Stimulated activated CD4-positive, alpha-beta T cell treated with anti-CD3 and anti-CD28 coated beads, TNF-alpha, amount 100 ng/mL, for 48 hours (primary cell): ENCODE measurements at regions not wholly inside any gene's neighbourhood (a gene's known extent, or its start where the extent isn't known, plus 50 kb on each side); places are given as distances from the start of the nearest gene placed in this dataset.

Source experiments
- DNase-seq, 3 donors: peaks; one replicate each; pipeline ENCODE4 v3.0.0-alpha.2; 2020; ENCODE audit warnings: low read depth in 3 of 3

DNA sequence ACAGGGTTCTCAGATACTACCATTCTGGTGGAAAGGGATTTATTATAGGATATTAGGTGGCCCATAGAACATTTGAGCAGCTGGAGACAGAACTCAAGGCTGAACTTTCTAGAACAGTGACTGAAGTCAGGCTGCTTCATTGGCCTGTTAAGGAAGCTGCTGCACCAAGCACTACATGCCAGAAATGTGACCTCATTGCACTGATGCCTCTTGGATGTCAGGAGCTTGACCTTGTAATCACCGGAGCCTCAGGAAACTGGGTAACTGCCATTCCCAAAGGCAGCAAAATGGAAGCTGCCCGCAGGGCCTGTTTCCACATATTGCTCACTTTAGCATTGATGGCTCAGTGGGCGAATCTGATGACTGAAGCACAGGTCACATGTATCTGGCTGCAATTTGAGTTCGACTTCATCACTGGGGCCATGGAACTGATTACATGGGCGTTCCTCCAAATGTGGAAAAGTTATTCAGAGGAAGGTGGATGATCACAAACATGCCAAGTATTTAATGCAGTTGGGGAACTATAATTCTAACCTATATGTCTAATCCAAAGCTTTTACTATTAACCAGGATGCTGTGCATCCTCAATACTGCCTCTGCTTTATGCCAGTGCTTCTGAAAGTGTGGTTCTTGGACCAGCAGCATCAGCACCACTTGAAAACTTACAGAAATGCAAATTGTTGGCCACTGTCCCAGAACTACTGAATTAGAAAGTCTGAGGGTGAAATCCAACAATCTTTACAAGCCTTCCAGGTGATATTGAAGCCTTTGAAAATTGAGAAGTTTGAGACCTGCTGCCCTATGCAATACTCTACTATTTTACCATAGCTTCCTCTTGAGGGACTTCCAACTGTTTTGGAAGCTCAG, 337.2 kb upstream of the NAV3 start:
- DNase-seq: no peak

DNA sequence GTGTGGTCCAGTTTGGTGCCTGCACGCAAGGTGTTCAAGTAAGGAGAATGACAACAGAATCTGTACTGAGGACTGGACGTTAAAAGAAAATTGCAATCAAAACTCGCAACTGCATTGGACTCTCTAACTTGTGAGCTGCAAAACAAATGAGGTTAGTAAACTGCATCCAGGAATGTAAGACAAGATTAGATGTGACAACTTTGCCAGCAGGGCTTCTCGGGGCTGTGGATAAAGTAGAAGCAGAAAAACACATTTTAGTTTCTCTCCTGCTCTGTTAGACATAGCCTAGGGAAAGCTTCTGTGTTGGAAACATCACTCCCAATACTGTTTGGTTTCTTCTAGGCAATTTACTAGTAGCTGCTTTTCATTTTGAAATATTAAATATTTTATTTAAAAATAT, 338.2 kb upstream of the NAV3 start:
- DNase-seq: no peak

DNA sequence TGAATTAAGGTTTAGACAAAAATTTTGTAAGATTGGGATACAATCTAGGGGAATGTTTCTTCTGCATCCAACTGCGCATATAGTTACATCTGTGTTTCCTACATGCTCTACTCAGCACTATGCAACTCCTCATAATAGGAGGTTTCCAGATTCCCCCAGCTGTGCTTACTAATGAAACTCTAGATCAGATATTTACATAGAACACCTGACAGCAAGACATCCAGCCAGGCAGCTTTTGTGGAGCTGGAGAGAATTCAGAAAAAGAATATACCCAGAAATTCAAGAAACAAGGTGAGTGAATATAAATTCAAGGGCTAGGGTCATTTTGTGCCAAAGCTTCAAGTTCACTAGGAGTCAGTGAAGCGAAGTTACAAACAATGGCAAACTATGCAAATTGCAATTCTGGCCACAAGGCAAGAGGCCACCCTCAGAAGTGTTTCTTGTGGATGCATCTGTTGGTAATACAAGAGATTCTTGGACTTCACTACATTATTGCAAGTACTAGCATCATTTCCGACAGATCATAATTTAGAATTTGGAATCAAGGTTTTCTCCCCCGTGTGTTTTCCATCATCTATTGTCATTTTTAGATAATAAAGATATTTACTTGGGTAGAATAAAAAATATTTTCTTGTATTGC, 341.2 kb upstream of the NAV3 start:
- DNase-seq: no peak

DNA sequence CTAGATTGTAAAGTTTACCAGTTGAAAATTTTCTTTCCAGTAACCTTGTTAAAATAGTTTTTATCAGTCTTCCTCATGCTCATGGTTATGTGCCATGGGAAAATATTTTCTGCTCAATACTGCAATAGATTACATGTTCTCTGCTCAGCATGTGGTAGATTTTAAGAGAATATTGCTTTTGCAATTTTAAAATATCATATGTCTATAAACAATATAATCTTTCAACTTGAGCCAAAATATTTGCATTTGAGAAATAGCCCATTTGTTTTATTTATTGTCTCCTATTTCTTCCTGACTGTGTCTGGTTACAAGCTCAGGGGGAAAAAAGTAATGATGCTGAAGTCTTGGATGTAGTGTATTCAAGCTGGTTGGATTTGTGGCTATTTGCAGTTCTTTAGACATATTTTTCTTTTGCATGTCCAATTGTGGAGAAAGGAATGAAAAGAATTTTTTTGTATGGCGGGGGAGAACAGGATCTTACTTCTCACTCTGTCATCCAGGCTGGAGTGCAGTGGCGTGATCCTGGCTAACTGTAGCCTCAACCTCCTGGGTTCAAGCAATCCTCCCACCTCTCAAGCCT, 342.6 kb upstream of the NAV3 start:
- DNase-seq: no peak

DNA sequence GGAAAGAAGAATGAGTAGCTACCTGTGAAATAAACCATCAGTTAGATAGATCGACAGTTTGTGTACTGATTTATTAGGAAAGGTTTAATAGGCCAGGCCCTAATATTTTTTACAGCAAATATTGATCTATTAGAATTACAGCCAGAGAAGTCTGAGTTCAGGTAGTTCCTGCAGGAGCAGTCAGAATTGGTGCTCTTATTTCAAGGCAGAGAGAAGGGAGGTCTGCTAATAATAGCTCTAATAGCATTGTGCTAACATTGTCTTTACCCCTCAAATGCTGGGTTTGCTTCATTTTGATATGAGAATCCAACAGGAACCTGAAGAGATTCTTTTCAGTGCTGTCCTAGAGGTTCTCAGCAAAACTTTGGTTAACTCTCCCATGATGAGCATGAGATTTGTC, 343.8 kb upstream of the NAV3 start:
- no peak for DNase-seq

DNA sequence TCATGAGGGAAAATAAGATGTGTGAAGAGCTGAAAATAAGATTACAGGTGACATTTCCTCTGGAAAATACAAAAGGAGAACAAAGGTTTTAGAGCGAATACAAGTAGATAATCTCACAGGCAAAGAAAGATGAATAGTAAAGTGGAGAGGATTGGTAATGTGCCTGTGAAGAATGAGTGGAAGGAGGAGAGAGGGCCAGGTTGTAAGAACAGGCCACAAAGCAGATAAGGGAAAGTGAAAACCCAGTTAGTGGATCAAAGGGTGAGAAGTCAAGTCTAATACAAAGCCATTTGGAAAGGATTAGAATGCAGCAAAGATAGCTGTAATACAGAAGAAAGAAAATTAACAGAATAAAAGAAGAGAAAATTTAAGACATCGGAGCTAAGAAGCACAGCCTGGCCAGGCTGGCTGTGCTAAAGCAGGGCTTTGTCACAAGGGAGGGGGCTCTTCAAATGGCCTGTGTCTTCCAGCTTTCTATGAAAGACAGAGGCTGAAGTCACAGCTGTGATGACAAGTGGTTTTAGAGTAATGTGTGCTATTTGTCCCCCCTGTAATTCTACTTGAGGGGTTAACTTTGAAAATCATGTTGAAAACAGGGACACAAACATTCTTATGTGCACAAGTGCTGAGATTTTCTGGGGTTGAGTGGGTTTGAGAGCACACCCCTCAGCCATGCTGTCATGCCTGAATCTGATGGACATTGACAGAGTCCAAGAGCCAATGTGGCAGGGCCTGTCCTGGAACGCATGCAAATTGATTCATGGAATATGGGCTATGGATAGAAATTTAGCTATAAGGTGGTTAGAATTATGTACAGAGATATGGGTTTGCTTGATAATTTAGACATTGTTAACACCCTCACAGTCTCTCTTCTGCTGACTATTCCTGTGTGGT, 344.5 kb upstream of the NAV3 start:
- DNase-seq: no peak

DNA sequence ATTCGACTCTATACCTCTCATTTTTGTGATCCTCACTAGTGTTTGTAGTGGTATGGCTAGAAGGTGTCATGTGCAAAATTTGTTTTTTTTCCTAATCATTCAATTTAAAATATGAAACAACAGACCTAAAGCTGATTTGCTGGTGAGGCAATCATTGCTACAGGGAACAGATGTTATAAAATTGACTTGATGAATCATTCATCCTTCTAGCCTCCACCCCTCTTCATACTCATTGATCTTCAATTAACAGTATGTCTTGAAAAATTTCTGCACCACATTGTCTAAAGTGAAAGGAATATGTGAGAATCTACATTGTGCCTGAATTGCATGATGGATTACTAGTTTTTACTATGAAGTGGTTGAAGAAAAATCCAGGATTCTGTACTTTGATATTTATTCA, 349.0 kb upstream of the NAV3 start:
- DNase-seq: no peak

DNA sequence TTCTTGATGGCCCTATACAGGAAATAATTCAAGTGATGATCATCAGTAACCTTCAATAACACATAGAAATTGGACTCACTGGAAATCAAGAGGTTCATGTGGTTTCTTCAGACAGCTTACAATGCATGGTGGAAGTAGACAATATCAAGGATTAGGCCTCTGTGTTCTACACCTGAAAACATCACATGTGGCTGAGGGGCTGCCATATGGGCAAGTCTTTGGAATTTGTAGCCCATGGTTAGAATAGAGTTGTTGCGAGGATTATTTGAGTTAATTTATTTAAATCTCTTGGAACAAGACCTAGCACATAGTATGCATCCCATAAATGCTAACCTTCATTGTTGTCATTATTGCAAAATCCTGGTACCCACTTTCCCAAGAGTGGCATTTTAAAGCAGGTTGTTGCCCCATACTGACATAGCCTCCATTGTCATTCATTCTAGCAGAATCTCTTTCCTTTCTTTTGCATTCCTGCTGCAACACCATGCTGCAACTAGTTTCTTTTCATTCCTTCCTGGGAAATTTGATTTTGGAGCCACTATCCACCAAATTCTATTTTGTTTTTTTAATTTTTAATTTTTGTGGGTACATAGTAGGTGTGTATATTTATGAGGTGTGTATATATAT, 352.7 kb upstream of the NAV3 start:
- DNase-seq: no peak

DNA sequence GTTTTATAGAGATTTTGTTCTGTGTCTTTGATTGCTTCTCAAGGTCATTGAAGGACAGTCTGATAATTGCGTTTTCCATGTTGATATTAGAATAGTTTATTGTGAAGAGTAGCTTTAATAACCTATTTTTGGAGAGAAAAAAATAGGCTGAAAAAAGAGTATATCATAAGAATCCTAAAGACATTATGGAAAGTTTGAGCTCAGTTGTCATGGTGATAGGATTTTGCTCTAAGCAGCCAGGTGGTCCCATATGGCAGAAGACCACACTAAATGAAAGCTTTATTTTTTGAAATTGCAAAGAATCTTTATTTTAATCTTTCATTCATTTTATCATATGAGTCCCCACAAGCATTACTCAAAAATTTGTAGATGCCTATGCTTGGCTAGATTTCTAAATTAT, 358.9 kb upstream of the NAV3 start:
- DNase-seq: no peak

DNA sequence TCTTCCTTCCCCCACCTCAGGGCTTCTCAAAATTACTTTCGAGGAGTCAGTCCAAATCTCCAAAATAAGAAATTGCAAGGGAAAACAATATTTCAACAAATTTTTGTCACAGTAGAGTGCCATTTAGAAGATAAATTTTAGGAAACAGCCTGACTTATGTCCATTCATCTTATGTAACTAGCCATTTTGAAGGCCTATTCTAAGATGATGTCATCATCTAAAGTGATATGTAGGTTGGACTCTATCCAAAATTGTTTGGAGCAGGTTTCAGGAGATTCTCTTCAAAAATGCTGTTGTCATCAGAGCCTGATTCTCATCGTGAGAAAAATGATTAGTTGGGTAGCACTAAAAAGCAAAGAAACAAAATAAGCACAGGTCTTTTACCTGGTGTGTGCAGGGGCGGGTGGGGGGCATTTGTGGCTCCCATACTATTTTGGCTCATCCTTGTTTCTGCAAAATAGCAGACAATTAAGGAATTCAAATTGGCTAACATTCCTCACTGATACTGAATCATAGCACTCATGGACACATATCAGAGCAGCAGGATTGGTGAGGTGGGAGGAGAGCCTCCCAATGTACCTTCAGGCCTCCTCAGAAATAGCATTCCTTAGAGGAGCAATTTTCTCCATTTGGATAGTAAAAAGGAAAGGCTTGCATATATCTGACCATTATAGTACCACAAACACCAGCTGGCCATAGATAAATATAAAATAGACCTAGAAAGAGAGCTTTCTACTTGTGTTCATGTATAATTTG, 360.9 kb upstream of the NAV3 start:
- DNase-seq: no peak

DNA sequence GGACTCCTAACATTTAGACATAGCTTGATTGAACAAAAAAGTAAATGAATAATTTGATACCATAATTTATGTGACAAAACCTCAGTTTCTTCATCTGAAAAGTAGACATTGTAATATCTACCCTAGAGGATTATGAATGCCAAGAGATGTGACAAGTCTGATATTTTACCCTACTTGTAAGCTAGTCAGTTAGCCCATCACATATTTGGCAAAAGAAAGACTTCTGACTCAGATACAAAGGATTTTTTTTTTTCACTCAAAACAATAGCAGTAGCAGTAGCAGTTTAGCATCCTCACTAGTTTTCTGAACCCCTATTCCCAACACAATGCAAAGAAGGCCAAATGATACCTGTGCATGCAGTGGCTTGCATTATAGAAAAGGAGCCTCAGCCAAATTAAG, 377.3 kb upstream of the E2F7 start:
- DNase-seq: no peak

DNA sequence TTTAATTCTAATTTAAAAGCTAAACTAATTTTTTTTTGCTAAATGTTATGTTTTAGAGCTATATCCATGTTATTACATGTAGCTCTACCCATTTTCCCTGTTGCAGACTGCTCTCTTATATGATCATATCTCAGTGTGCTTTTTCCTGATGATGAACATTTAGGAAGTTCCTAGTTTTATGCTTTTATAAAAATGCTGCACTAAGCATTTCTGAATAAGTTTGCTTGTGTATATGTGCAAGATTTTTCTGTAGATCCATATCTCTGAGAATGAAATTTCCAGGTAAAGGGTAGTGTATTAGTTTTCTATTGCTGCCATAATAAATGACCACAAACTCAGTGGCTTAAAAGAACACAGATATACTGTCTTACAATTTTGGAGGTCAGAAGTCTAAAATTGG, 374.4 kb upstream of the E2F7 start:
- DNase-seq: no peak

DNA sequence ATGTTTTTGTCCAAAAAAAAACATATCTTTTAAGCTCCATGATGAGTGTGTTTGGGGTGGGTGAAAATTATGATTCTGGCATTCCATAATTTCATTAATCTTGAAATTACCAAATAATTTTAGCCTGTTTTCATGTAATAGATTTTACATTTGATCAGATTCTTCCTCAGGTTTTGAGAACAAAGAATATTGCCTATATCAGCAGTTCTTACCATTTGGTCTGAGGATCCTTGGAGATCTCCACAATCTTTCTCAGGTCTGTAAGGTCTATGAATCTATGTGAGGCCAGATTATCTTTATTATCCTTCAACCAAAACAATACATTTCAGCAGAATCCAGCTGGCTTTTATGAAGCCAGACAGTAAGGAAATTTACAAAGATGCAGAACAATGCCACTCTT, 373.3 kb upstream of the E2F7 start:
- no peak for DNase-seq

DNA sequence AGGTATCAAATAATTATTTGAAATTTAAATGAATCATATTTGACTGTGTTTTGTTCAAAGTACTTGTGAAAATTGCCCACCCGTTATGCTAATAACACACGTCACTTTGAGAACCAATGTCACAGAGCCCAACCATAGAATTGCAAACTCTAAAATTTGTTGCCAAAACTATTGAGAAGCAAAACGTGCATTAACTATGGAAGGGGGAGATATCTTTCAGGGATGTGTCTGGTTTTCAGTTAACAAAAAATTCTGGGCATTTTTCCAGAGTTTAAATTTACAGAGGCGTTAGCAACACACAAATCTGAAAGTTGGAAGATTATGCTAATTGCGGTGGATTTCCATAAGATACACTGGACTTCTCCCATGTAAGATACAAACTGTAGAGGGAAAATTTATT, 371.8 kb upstream of the E2F7 start:
- DNase-seq: no peak

DNA sequence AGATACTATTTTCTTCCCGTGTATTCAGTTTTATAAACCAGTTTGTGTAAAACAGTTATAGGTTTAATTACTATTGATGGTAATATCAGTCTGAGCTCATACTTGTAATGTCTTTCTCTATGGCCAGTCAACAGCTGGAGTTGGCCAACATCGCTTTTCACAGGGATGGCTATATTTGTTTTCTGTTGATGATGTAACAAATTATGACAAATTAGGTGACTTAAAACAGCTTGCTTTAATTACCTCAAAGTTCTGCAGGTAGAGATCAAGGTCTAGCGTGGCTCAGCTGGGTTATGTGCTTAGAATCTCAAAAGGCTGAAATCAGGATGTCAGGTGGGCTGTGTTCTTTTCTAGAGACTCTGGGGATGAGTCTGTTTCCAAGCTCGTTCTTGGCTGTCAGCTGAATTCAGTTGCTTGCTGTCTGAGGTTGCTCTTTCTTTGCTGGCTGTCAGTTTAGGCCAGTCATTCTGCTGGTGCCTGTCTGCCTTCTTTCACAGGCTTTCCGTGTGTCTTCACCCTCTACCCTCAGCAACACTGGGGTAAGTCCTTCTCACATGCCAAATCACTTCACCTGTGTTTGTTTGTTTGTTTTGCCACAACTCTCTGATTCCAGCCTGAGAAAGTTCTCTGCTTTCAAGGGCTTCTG, 370.2 kb upstream of the E2F7 start:
- DNase-seq: no peak

DNA sequence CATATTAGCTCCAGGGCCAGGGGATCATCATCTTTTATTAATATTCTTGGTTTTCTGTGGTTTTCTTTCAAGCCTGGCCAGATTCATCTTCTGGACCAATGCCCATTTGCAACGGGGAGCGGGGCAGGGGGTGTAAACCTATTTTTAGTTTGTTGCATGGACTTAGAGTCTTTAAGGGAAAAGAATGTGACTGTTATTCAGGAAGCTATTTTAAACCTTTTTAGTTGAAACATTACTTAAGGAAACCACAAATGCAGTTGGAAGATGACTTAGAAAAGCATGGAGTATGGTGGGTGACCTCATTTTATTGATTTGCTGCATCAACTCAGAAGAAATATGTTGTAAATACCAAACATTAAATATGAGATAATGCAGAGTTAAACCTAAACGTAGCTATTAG, 368.4 kb upstream of the E2F7 start:
- no peak for DNase-seq

DNA sequence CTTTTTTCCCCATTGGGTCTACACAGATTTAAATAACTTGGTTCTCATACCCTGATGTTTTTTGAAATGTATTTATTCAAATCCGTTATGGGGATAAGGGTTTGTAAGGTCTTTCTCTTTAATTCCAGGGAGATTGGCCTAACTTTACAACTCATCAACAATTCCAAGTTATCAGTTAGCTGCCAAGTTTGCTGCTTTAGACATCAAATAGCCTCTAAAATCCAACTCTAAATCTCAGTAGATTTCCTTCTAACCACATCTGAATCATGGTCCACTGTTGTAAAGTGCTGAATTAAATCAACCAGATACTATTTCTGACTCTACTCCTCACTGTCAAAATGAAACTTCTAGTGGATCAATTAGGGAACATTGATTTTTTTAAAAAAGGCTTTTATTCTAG, 364.1 kb upstream of the E2F7 start:
- DNase-seq: no peak

DNA sequence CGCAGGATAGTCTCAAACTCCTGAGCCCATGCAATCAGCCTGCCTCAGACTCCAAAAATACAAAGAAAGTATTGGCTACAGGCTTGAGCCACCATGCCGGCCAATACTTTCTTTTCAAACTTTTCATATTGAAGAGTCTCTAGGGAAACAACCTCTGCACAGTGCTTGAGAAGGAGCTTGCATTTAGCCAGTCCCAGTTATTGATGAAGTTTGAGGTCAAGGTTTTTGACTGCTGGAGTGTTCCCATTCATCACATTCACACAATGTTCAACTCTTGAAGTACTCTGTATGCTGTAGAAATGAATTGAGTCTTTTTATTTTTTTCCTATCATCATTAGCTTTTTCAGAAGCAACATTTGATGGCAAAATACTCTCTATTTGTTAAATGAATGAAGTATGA, 355.8 kb upstream of the E2F7 start:
- no peak for DNase-seq

DNA sequence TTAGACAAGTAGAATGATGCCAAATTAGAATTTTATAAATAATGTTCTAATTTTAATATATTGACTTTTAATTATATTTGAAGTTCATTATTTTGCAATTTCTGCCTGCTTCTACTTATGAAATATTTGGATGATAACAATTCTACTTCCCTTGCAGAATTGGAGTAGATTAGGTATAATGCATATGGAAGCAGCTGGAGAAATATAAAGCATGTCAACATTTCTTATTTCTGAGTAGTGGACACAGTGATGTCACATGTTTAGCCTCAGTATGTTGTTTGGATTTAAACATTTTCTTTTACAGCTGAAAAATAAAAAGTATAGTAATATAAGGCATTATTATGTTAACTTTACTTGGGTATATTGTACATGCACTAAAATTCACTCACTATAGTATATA, 344.2 kb upstream of the E2F7 start:
- DNase-seq: no peak

DNA sequence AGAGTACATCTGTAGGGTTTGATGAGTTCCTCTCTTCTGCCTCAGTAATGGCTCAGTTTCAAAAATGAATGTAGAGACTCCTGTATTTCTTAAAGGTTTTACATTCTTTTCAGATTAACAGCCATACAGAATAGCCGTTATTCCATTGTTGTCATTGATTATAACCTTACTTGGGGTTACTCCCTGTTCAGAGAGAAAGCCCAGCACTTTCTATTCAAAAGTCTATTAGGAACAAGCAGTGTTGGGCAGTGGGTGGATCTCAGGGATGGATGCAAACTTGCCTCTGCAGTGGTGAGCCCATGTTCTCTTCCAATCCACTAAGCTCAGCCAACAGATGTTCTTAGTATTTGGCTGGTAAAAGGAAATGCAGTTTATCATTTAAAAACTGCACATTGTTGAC, 342.6 kb upstream of the E2F7 start:
- DNase-seq: no peak
